HepG2 (cell line): ENCODE measurements at regions not wholly inside any gene's neighbourhood (a gene's known extent, or its start where the extent isn't known, plus 50 kb on each side); places are given as distances from the start of the nearest gene placed in this dataset.

Experiments used
- ATAC-seq: fragments of 200-7000 bp; cut with Tn5 transposase; 3 replicates; pipeline ENCODE4 v1.9.1; 2020; ENCODE audit warnings: mild to moderate bottlenecking, moderate library complexity
- BruUV-seq: library from RNA; stranded (reverse); fragments of 400-500 nt; replicated peaks from 2 replicates; lab custom pipeline; 2021; lab: Mats Ljungman, UMichigan
- CTCF ChIA-PET: fragments of 300-600 bp; formaldehyde crosslinking; extraction: SDS; loops from one replicate; lab custom pipeline; 2021; ENCODE audit warnings: low total read pairs, inconsistent platforms, low intra/inter-chr PET ratio; lab: Yijun Ruan, JAX
- POLR2A ChIA-PET: fragments of 350-600 bp; sonication (Branson Sonifier 250); formaldehyde crosslinking; loops from one replicate; lab custom pipeline; 2020; ENCODE audit warnings: antibody characterized with exemption, inconsistent platforms; lab: Yijun Ruan, JAX
- DNase-seq: peaks from one replicate; pipeline ENCODE4 v3.0.0-alpha.2; 2015; ENCODE audit warnings: low spot score
- FAIRE-seq: peaks from 3 replicates; lab custom pipeline; 2011; peaks lifted over from hg19 to GRCh38; lab: Jason Lieb, UNC
- H2AFZ ChIP-seq: one replicate; pipeline ENCODE4 v1.6.1; 2011; ENCODE audit warnings: low read length, inconsistent platforms
- H3K27ac ChIP-seq: fragments of 300-600 bp; 3 replicates; pipeline ENCODE4 v1.8.0; 2011; ENCODE audit warnings: mixed run types, mild to moderate bottlenecking, mixed read lengths, low read length, inconsistent platforms; ENCODE audit not compliant: insufficient read depth; ENCODE audit errors: extremely low read length
- H3K27me3 ChIP-seq, 2 experiments: fragments of 200-600 bp in 1 of 2; 2 replicates in 1 of 2; 3 replicates in 1 of 2; pipeline versions ENCODE4 v1.6.0 to v1.8.0; 2011; ENCODE audit warnings: low read length in 2 of 2, mild to moderate bottlenecking in 2 of 2, moderate library complexity in 2 of 2, inconsistent platforms in 1 of 2; ENCODE audit not compliant: insufficient read depth in 2 of 2, control insufficient read depth in 1 of 2
- H3K36me3 ChIP-seq, 2 experiments: fragments of 200-600 bp in 1 of 2; replicated peaks in 1 of 2; 2 replicates in 1 of 2; 3 replicates in 1 of 2; pipeline versions ENCODE4 v1.5.1 to v1.8.0; 2011; ENCODE audit warnings: low read length in 2 of 2, inconsistent platforms in 1 of 2; ENCODE audit not compliant: insufficient read depth in 2 of 2, control insufficient read depth in 1 of 2
- H3K4me1 ChIP-seq: 2 replicates; pipeline ENCODE4 v1.5.1; 2012; ENCODE audit warnings: low read length, inconsistent platforms; ENCODE audit not compliant: insufficient read depth
- H3K4me2 ChIP-seq: 2 replicates; pipeline ENCODE4 v1.6.0; 2011; ENCODE audit warnings: low read depth, low read length, inconsistent platforms
- H3K4me3 ChIP-seq, 3 experiments: fragments of 200-600 bp in 1 of 3; sonication (generic), shearing (Covaris generic) in 1 of 3; replicated peaks in 1 of 3; 2 replicates each; pipeline ENCODE4 v1.5.1; 2011 to 2016; ENCODE audit warnings: low read length in 3 of 3, inconsistent platforms in 2 of 3, low read depth in 2 of 3, mild to moderate bottlenecking in 2 of 3, control low read depth in 1 of 3, mixed read lengths in 1 of 3; ENCODE audit not compliant: insufficient read depth in 1 of 3
- H3K79me2 ChIP-seq: one replicate; pipeline ENCODE4 v1.6.1; 2011; ENCODE audit warnings: low read length, inconsistent platforms; ENCODE audit not compliant: insufficient read depth
- H3K9ac ChIP-seq: 2 replicates; pipeline ENCODE4 v1.6.0; 2011; ENCODE audit warnings: mild to moderate bottlenecking, low read depth, low read length, inconsistent platforms; ENCODE audit not compliant: insufficient read depth
- H3K9me3 ChIP-seq: 2 replicates; pipeline ENCODE4 v1.5.1; 2012; ENCODE audit warnings: mild to moderate bottlenecking, low read length
- H4K20me1 ChIP-seq: 2 replicates; pipeline ENCODE4 v1.6.0; 2011; ENCODE audit warnings: inconsistent platforms, mild to moderate bottlenecking, low read length, moderate library complexity; ENCODE audit not compliant: insufficient read depth
- PHF21A ChIP-seq: sonication (generic); formaldehyde crosslinking; IDR thresholded peaks from 2 replicates; pipeline ENCODE4 v1.5.0; 2020; ENCODE audit warnings: mild to moderate bottlenecking, missing genetic modification reagents
- SRSF1 ChIP-seq: fragments of 200-400 bp; formaldehyde crosslinking; optimal IDR thresholded peaks from 2 replicates; pipeline ENCODE3; 2017; ENCODE audit warnings: mild to moderate bottlenecking, low read depth, low read length, moderate library complexity
- ZFP62 ChIP-seq: sonication (generic); formaldehyde crosslinking; IDR thresholded peaks from 2 replicates; pipeline ENCODE4 v1.4.0; 2020; ENCODE audit warnings: missing genetic modification reagents
- ZHX2 ChIP-seq, 2 experiments: sonication (generic) in 1 of 2; formaldehyde crosslinking in 1 of 2; IDR thresholded peaks; 2 replicates each; pipeline versions ENCODE4 v1.6.1 to v1.9.0; 2014 to 2022; ENCODE audit warnings: antibody characterized with exemption in 1 of 2, borderline replicate concordance in 1 of 2, inconsistent platforms in 1 of 2, low read depth in 1 of 2, missing genetic modification reagents in 1 of 2
- WGBS: methylation state at CpG from one replicate; pipeline ENCODE4 v1.1.6; 2017; ENCODE audit warnings: low lambda C conversion rate; 5-methylcytosine and 5-hydroxymethylcytosine counted together
- in situ Hi-C: cut with HindIII; loops from 2 replicates; pipeline ENCODE4 v1.10.0; 2017; ENCODE audit warnings: low pct_unique_long_range_greater_than_20kb; ENCODE audit not compliant: extremely low pct_ligation_motif_present
- intact Hi-C: fragments of 100-400 bp; cut with micrococcal nuclease; formaldehyde crosslinking; loops from one replicate; pipeline ENCODE4 v1.10.0; 2022; ENCODE audit not compliant: unreplicated experiment

- Histone ChIP-seq H3K9me3 (no peaks in the 10 kb centered on the region), H3K4me3 (no peak overlapping the region), H2AFZ (no peak overlapping the region), H3K36me3 (no peaks in the 10 kb centered on the region), H3K9ac (no peak overlapping the region), H3K27ac (no peak overlapping the region), H3K79me2 (no peaks in the 10 kb centered on the region), H3K4me1 (no peaks in the 10 kb centered on the region), H3K27me3 (no peaks in the 10 kb centered on the region; a peak in 1 of 5 replicates), H4K20me1 (no peaks in the 10 kb centered on the region), H3K4me2 (no peak overlapping the region)
- ChIA-PET CTCF (no interaction called here), POLR2A (no interaction called here)
- ATAC-seq = no peak
- FAIRE-seq = no peak
- no TSS peak for BruUV-seq
- no peak for DNase-seq
- in situ Hi-C loops = no loop called here
- WGBS = 44% methylated on average over 1 of the region's 1 CpG
- TF ChIP-seq ZHX2 (IDR thresholded peaks at IDR 0.05; ENCODE audit: low read depth) (no peak), ZHX2 (CRISPR knock-in tag; IDR thresholded peaks at IDR 0.05; ENCODE audit: borderline replicate concordance) (no peak), ZFP62 (CRISPR knock-in tag) (no peak), PHF21A (CRISPR knock-in tag) (no peak), SRSF1 (no peak)
- intact Hi-C loops = no loop called here
These were observed 176.3 kb upstream of the CD180 start for GRCh38 chr5:67372887-67373286.
